ENCODE measurements at regions not wholly inside any gene's neighbourhood (a gene's known extent, or its start where the extent isn't known, plus 50 kb on each side); places are given as distances from the start of the nearest gene placed in this dataset.
A peak's percentile ranks its signal among the peaks of the same experiment; 100 is the strongest.

GRCh38 chr12:46462641-46463355, 90.2 kb upstream of the SLC38A2 start:
- DNase-seq = no peak

GRCh38 chr12:46461907-46462640, 89.5 kb upstream of the SLC38A2 start:
- DNase-seq = peak; percentile 34

GRCh38 chr12:46461459-46461858, 88.9 kb upstream of the SLC38A2 start:
- no peak for DNase-seq

- DNase-seq = no peak
Measured at GRCh38 chr12:46460682-46461210, 88.2 kb upstream of the SLC38A2 start.

- no peak for DNase-seq
Measured at GRCh38 chr12:46459861-46460545, 87.4 kb upstream of the SLC38A2 start.

GRCh38 chr12:46459111-46459510, 86.5 kb upstream of the SLC38A2 start:
- DNase-seq = no peak

- DNase-seq = no peak
Measured at GRCh38 chr12:46458500-46459102, 86.0 kb upstream of the SLC38A2 start.

- DNase-seq = no peak
Measured at GRCh38 chr12:46457958-46458357, 85.4 kb upstream of the SLC38A2 start.

- no peak for DNase-seq
Measured at GRCh38 chr12:46456356-46457334, 84.1 kb upstream of the SLC38A2 start.

GRCh38 chr12:46455648-46456352, 83.2 kb upstream of the SLC38A2 start:
- no peak for DNase-seq

GRCh38 chr12:46454981-46455380, 82.4 kb upstream of the SLC38A2 start:
- no peak for DNase-seq

- DNase-seq = no peak
Measured at GRCh38 chr12:46453428-46453827, 80.9 kb upstream of the SLC38A2 start.

GRCh38 chr12:46452776-46453175, 80.2 kb upstream of the SLC38A2 start:
- DNase-seq = no peak

GRCh38 chr12:46452061-46452615, 79.6 kb upstream of the SLC38A2 start:
- DNase-seq = no peak

GRCh38 chr12:46451276-46452021, 78.9 kb upstream of the SLC38A2 start:
- no peak for DNase-seq

GRCh38 chr12:46450279-46450748, 77.7 kb upstream of the SLC38A2 start:
- DNase-seq = peak; percentile 45

GRCh38 chr12:46449856-46450255, 77.3 kb upstream of the SLC38A2 start:
- DNase-seq = no peak

GRCh38 chr12:46449316-46449715, 76.7 kb upstream of the SLC38A2 start:
- DNase-seq = no peak

GRCh38 chr12:46446645-46447044, 74.1 kb upstream of the SLC38A2 start:
- DNase-seq = peak; percentile 89

Measured in DMS79 treated with DMSO at 0.1 percent for 48 hours (cell line).